K562 (cell line): ENCODE measurements at regions not wholly inside any gene's neighbourhood (a gene's known extent, or its start where the extent isn't known, plus 50 kb on each side); places are given as distances from the start of the nearest gene placed in this dataset.

Experiments used
- ATAC-seq: fragments of 200-7000 bp; cut with Tn5 transposase; 3 replicates; pipeline ENCODE4 v1.9.1; 2020; ENCODE audit warnings: moderate library complexity
- BruUV-seq: library from RNA; stranded (reverse); fragments of 400-500 nt; replicated peaks from 2 replicates; lab custom pipeline; 2021; lab: Mats Ljungman, UMichigan
- CTCF ChIA-PET: fragments of 300-600 bp; formaldehyde crosslinking; extraction: SDS; loops from one replicate; lab custom pipeline; 2021; ENCODE audit warnings: low intra/inter-chr PET ratio; lab: Yijun Ruan, JAX
- POLR2A ChIA-PET: fragments of 300-600, 350-650 bp; sonication (Branson Sonifier 250); formaldehyde crosslinking; extraction: SDS; loops from one replicate; lab custom pipeline; 2021; ENCODE audit warnings: antibody characterized with exemption, inconsistent platforms; lab: Yijun Ruan, JAX
- DNase-seq, 4 experiments: peaks; one replicate each; pipeline versions ENCODE4 v3.0.0 to v3.0.0-alpha.2; 2011 to 2018; ENCODE audit warnings: low spot score in 3 of 4, mixed read lengths in 3 of 4; ENCODE audit errors: extremely low read depth in 1 of 4
- FAIRE-seq: peaks from 2 replicates; lab custom pipeline; 2011; peaks lifted over from hg19 to GRCh38; lab: Jason Lieb, UNC
- H2AFZ ChIP-seq: 2 replicates; pipeline ENCODE4 v1.6.0; 2011; ENCODE audit warnings: low read depth, low read length, control low read depth, inconsistent platforms
- H3K27ac ChIP-seq: fragments of 200-600 bp; 3 replicates; pipeline ENCODE4 v1.8.0; 2011; ENCODE audit warnings: low read depth, mild to moderate bottlenecking, control low read depth, inconsistent platforms, low read length, moderate library complexity, mixed read lengths; ENCODE audit errors: extremely low read depth
- H3K27me3 ChIP-seq, 2 experiments: fragments of 300-600 bp in 1 of 2; 2 replicates in 1 of 2; 3 replicates in 1 of 2; pipeline versions ENCODE4 v1.6.0 to v1.8.0; 2011; ENCODE audit warnings: inconsistent platforms in 2 of 2, low read length in 2 of 2, mild to moderate bottlenecking in 1 of 2, mixed read lengths in 1 of 2, moderate library complexity in 1 of 2; ENCODE audit not compliant: control insufficient read depth in 2 of 2, insufficient read depth in 2 of 2
- H3K36me3 ChIP-seq: fragments of 300-600 bp; 3 replicates; pipeline ENCODE4 v1.8.0; 2011; ENCODE audit warnings: mild to moderate bottlenecking, low read length, inconsistent platforms; ENCODE audit not compliant: control insufficient read depth, insufficient read depth
- H3K4me1 ChIP-seq, 2 experiments: fragments of 200-600 bp in 1 of 2; replicated peaks in 1 of 2; 2 replicates in 1 of 2; 3 replicates in 1 of 2; pipeline versions ENCODE4 v1.5.1 to v1.8.0; 2011; ENCODE audit warnings: inconsistent platforms in 2 of 2, low read length in 2 of 2, mild to moderate bottlenecking in 1 of 2, mixed read lengths in 1 of 2, moderate library complexity in 1 of 2; ENCODE audit not compliant: control insufficient read depth in 2 of 2, insufficient read depth in 2 of 2
- H3K4me2 ChIP-seq: 2 replicates; pipeline ENCODE4 v1.6.1; 2011; ENCODE audit warnings: low read length, control low read depth, inconsistent platforms, mixed read lengths; ENCODE audit not compliant: insufficient read depth
- H3K4me3 ChIP-seq: fragments of 200-600 bp; sonication (generic), shearing (Covaris generic); 2 replicates; pipeline ENCODE4 v1.5.1; 2016; ENCODE audit warnings: control low read depth, inconsistent platforms
- H3K79me2 ChIP-seq: fragments of 200-600 bp; 3 replicates; pipeline ENCODE4 v1.8.0; 2011; ENCODE audit warnings: low read length, inconsistent platforms; ENCODE audit not compliant: control insufficient read depth, insufficient read depth
- H3K9ac ChIP-seq, 2 experiments: 2 replicates each; pipeline versions ENCODE4 v1.6.0 to v1.6.1; 2011; ENCODE audit warnings: low read depth in 2 of 2, low read length in 2 of 2, control low read depth in 1 of 2, inconsistent platforms in 1 of 2, mild to moderate bottlenecking in 1 of 2, mixed read lengths in 1 of 2; ENCODE audit not compliant: insufficient read depth in 1 of 2
- H3K9me1 ChIP-seq: one replicate; pipeline ENCODE4 v1.6.0; 2011; ENCODE audit warnings: inconsistent platforms, mild to moderate bottlenecking, low read length, moderate library complexity; ENCODE audit not compliant: control insufficient read depth, insufficient read depth
- H3K9me3 ChIP-seq: replicated peaks from 2 replicates; pipeline ENCODE4 v1.5.1; 2011; ENCODE audit warnings: low read depth, low read length, inconsistent platforms; ENCODE audit not compliant: control insufficient read depth, insufficient read depth
- H4K20me1 ChIP-seq: replicated peaks from 2 replicates; pipeline ENCODE4 v1.6.1; 2011; ENCODE audit warnings: low read length, inconsistent platforms, mixed read lengths; ENCODE audit not compliant: control insufficient read depth, insufficient read depth
- E2F8 ChIP-seq: fragments of 450-650 bp; IDR thresholded peaks from 2 replicates; pipeline ENCODE4 v1.7.1; 2018; ENCODE audit warnings: mild to moderate bottlenecking, low read depth; ENCODE audit not compliant: partially characterized antibody
- EZH2 ChIP-seq: IDR thresholded peaks from 2 replicates; pipeline ENCODE4 v1.6.1; 2012; ENCODE audit warnings: low read depth, mild to moderate bottlenecking, inconsistent platforms, low read length, borderline replicate concordance
- FOS ChIP-seq: IDR thresholded peaks from 3 replicates; pipeline ENCODE4 v1.6.1; 2011; ENCODE audit not compliant: insufficient read length; ENCODE audit errors: extremely low read depth
- FOXK2 ChIP-seq, 2 experiments: fragments of 450-650 bp; IDR thresholded peaks in 1 of 2; conservative IDR thresholded peaks in 1 of 2; 2 replicates each; pipeline ENCODE4 v1.6.1; 2016; ENCODE audit warnings: low read depth in 2 of 2, mild to moderate bottlenecking in 1 of 2
- FUS ChIP-seq: fragments of 200-400 bp; formaldehyde crosslinking; optimal IDR thresholded peaks from 2 replicates; pipeline ENCODE3; 2017; ENCODE audit warnings: low read depth, low read length
- IRF9 ChIP-seq: fragments of 450-650 bp; IDR thresholded peaks from 2 replicates; pipeline ENCODE4 v1.6.1; 2016; ENCODE audit warnings: missing biosample characterization, missing genetic modification characterization
- MAX ChIP-seq: sonication (generic); formaldehyde crosslinking; IDR thresholded peaks from 2 replicates; pipeline ENCODE4 v1.9.0; 2022; ENCODE audit warnings: mild to moderate bottlenecking, missing genetic modification reagents
- PATZ1 ChIP-seq: fragments of 250-450 bp; sonication (Bioruptor Pico); IDR thresholded peaks from 2 replicates; pipeline ENCODE4 v1.5.0; 2020; ENCODE audit warnings: mild to moderate bottlenecking, borderline replicate concordance
- RAD51 ChIP-seq: fragments of 450-650 bp; IDR thresholded peaks from 2 replicates; pipeline ENCODE4 v1.7.1; 2016; ENCODE audit warnings: low read depth, mild to moderate bottlenecking, borderline replicate concordance
- WHSC1 ChIP-seq: IDR thresholded peaks from one replicate; pipeline ENCODE4 v1.6.1; 2012; ENCODE audit warnings: low read length, control low read depth, inconsistent platforms
- ZNF263 ChIP-seq: sonication (generic); formaldehyde crosslinking; IDR thresholded peaks from 2 replicates; pipeline ENCODE4 v1.8.0; 2022; ENCODE audit warnings: mild to moderate bottlenecking, missing genetic modification reagents, borderline replicate concordance
- ZNF274 ChIP-seq: IDR thresholded peaks from 2 replicates; pipeline ENCODE4 v1.6.1; 2011; ENCODE audit warnings: low read depth, mild to moderate bottlenecking, low read length, moderate library complexity, borderline replicate concordance
- ZNF316 ChIP-seq: fragments of 450-650 bp; IDR thresholded peaks from 2 replicates; pipeline ENCODE4 v1.6.1; 2016
- ZNF707 ChIP-seq: fragments of 250-450 bp; sonication (Bioruptor Pico); conservative IDR thresholded peaks from 2 replicates; pipeline ENCODE4 v1.8.0; 2022; ENCODE audit warnings: inconsistent platforms, mild to moderate bottlenecking, moderate library complexity
- WGBS: fragments of 100-300 bp; shearing (Covaris generic); methylation state at CpG from one replicate; pipeline ENCODE4 v1.1.6; 2016; ENCODE audit warnings: low coverage, mixed read lengths; ENCODE audit not compliant: insufficient coverage; ENCODE audit errors: missing lambda C conversion rate; 5-methylcytosine and 5-hydroxymethylcytosine counted together
- in situ Hi-C: fragments of 300-500 bp; cut with MboI; formaldehyde crosslinking; loops from 4 replicates; pipeline ENCODE4 v1.15.0; 2018; ENCODE audit warnings: inconsistent platforms, mixed read lengths
- intact Hi-C: fragments of 100-400 bp; cut with micrococcal nuclease; formaldehyde crosslinking; loops from 2 replicates; pipeline ENCODE4 v1.14.2; 2022

GRCh38 chr6:8670792-8671191 is 235.4 kb upstream of the SLC35B3 start (continued):
- TF ChIP-seq E2F8 (no peak), ZNF316 (no peak), EZH2 (no peak), MAX (CRISPR knock-in tag) (no peak)

GRCh38 chr6:8664700-8665099 is 229.4 kb upstream of the SLC35B3 start:
- intact Hi-C loops (no loop called here), in situ Hi-C loops (no loop called here)
- no peaks in the 10 kb centered on the region for H3K9me3 ChIP-seq
- H3K4me3 ChIP-seq: no peak overlapping the region
- ATAC-seq: no peak
- H3K4me1 ChIP-seq: no peaks in the 10 kb centered on the region
- ChIA-PET CTCF (no interaction called here), POLR2A (no interaction called here)
- no peak overlapping the region for H2AFZ ChIP-seq
- no peak overlapping the region for H3K4me2 ChIP-seq
- H3K27me3 ChIP-seq: no peaks in the 10 kb centered on the region
- BruUV-seq: no TSS peak
- TF ChIP-seq IRF9 (tag): no peak
- TF ChIP-seq FUS: no peak
- TF ChIP-seq PATZ1 (CRISPR knock-in tag): no peak
- TF ChIP-seq RAD51: no peak
- no peak for TF ChIP-seq ZNF263 (CRISPR knock-in tag)
- TF ChIP-seq FOXK2 (conservative IDR thresholded peaks at IDR 0.05 in 1 of 2, IDR thresholded peaks at IDR 0.05 in 1 of 2; ENCODE audit: low read depth in 2 of 2): no peak
- TF ChIP-seq WHSC1: no peak
- no peak for TF ChIP-seq ZNF274
- TF ChIP-seq ZNF707 (CRISPR knock-in tag): no peak
- no peak for TF ChIP-seq FOS
- H3K36me3 ChIP-seq: no peaks in the 10 kb centered on the region
- no peak for DNase-seq
- H3K27ac ChIP-seq: no peak overlapping the region
- no peak overlapping the region for H3K9ac ChIP-seq
- H3K9me1 ChIP-seq: no peaks in the 10 kb centered on the region
- FAIRE-seq: no peak
- no peaks in the 10 kb centered on the region for H3K79me2 ChIP-seq
- H4K20me1 ChIP-seq: no peaks in the 10 kb centered on the region
- 2% methylated on average over 3 of the region's 3 CpGs for WGBS
